PFSK-1 (cell line): ENCODE measurements at regions not wholly inside any gene's neighbourhood (a gene's known extent, or its start where the extent isn't known, plus 50 kb on each side); places are given as distances from the start of the nearest gene placed in this dataset.

Source experiments
- POLR2AphosphoS5 ChIP-seq: IDR thresholded peaks from 2 replicates; pipeline ENCODE4 v1.6.1; 2012; ENCODE audit warnings: low read depth, mild to moderate bottlenecking, control low read depth, low read length, moderate library complexity
- TAF1 ChIP-seq: IDR thresholded peaks from 2 replicates; pipeline ENCODE4 v1.6.1; 2012; ENCODE audit warnings: low read length, control low read depth, borderline replicate concordance; ENCODE audit not compliant: insufficient read depth

DNA sequence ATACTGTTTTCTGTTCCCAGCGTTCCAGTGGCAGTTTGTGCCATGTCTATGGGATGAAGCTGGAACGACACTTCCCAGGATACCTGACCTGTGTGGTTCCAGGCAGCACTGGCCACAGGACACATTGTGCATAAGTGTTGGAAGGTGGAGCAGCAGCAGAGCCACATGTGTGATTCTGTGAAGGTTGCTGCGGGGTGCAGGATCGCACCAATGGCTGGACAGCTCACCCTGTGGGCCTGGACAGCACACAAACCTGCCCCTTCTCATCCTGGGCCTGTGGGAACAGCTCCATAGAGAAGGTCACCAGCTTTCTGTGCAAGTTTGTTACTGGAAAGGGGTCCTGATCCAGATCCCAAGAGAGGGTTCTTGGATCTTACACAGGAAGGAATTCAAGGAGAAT lies 252.2 kb upstream of the RAB6C start:
- TF ChIP-seq TAF1 (no peak), POLR2AphosphoS5 (no peak)
